HS-27A (cell line): ENCODE measurements at regions not wholly inside any gene's neighbourhood (a gene's known extent, or its start where the extent isn't known, plus 50 kb on each side); places are given as distances from the start of the nearest gene placed in this dataset.

Experiments
- DNase-seq: peaks from one replicate; pipeline ENCODE4 v3.0.0-alpha.2; 2012; ENCODE audit warnings: low read depth, missing footprints

DNA sequence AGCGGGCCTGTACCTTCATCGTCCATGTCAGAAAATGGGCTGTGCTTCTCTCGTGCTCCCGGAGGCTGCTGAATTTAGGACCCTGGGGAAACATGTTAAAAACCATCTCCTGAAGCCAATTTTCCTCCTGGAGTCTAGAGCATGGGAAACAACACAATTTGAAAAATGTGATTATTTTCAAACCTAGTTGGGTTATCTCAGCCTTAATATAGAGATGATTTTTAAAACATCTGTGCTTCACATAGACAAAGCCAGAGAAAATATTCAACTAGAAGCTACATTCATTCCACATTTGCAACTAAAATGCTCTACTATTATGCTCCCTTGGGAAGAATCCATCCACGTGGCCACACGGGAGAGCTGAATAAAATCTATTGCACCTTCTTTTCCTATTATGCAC is 225.9 kb upstream of the TMEM72 start:
- no peak for DNase-seq

DNA sequence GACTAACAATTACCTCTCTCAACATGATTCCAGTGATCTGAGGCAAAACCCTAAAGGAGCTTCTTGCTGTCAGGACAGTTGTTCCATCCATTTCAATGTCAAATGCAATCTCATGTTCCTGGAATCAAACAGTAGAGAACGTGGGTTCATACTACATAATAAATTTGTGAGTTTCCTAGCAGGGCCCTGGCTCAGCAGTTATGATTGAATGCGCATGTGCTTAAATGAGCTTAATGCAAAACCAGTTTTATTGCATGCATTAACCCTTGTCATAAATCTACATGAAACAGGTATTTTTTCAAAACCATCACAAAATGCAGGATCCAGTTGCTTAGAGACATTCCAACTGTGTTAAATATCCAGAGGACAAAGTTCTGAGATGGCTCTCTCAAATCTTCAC is 225.4 kb upstream of the TMEM72 start:
- DNase-seq, result no peak

DNA sequence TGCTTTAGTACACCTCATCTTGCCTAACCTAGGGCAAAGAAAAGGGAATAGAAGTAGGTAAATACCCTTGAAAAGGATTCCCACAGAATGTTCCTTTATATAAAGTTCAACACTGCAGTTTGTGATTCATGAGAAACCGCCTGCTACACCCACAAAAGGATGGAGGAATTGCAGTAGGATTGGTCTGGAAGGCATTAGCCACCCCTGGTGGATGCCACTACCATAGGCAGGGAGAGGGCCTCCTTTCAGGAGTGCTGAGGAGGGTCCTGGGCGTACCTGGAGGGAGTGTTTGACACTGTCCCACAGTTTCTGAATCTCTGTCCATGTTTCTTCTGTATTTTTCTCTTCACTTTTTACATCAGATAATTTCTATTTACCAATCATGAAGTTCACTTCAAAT is 221.8 kb upstream of the TMEM72 start:
- DNase-seq, result no peak

DNA sequence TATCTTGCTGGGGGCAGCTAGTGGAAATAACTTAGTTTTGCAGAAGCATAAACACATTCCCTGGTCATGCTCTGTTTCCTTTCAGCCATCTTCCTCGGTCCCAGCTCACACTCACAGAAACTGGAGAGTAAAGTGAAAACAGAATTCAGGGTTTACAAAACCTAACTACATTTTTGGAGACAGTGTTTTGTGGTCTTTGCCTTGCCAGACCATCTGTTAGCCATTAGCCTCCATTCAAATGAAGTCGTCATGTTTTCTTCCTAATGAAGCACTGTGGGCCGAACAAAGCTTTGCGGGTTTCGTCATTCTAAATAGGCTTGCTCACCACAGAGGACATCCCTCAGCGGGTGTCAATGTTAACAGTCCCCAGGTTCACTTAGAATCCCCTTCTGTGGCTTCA is 214.6 kb upstream of the TMEM72 start:
- no peak for DNase-seq

DNA sequence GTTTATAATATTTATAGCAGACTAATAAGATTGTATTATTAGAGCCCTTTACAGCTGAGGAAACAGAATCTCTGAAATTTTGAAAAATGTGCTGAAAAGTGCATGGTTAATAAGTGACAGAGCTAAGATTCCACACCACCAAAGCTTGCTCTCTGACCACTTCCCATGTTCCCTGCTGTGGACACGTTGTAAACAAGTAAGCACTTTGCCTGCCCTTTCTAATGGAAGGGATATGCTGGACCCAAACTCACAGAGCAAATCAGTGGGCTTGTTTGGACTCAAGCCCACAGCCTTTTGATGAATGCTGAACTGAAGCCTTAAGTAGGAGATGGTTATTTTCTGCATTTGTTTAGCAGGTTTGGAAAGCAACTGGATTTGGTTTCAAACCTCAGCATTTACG is 214.0 kb upstream of the TMEM72 start:
- no peak for DNase-seq

DNA sequence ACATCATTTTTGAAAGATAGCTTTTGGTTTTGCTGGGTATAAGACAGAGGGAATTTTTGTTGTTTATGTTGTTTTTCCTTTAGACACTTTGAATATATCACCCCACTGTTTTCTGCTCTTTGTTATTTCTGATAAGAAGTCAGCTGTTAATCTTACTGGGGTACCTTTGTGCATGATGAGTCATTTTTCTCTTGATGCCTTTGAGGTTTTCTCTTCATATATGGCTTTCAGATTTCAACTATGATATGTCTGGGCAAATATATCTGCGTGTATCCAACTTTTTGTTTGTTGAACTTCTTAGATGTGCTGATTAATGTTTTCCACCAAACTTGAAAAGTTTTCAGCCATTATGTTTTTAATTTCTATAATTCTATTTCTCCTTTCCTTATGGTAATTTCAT is 208.6 kb upstream of the TMEM72 start:
- DNase-seq, result no peak

DNA sequence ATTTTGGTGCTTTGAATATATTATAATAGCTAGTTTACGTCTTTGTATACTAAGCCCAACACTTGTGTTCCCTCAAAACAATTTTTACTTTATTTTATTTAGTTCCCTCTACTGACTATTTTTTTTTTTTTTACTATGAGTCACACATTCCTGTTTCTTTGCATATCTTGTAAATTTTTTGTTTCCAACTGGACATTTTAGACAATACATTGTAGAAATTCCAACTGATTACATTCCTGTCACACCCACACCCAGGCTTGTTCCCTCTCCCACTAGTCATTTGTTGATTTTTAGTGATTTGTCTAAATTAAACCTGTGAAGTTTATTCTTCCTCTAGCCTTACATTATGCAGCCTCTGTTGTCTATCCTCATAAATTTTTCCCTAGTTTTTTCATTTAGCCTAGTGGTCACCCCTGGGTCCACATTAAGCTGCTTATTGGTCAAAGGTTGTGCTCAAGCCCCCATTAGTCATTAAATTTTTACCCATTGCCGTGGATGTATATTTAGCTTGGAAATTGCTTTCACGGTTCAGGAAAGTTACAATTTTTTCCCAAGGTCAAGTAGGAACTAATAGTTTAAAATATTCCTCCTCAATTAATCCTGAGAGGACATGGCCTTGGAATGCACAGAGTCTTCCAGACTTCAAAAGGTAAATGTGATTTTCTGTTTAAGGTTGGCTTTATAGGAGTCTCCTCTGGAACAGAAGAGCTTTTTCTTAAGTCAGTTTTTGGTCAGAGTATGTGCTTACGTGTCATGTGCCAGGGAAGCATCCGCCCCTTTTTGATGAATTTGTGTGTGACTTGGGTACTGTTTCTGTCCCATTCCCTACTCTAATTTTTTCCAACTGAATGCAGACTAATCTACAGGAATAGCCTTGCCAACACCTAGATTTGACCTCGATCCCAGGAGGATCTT is 207.6 kb upstream of the TMEM72 start:
- peak; percentile 49 for DNase-seq

DNA sequence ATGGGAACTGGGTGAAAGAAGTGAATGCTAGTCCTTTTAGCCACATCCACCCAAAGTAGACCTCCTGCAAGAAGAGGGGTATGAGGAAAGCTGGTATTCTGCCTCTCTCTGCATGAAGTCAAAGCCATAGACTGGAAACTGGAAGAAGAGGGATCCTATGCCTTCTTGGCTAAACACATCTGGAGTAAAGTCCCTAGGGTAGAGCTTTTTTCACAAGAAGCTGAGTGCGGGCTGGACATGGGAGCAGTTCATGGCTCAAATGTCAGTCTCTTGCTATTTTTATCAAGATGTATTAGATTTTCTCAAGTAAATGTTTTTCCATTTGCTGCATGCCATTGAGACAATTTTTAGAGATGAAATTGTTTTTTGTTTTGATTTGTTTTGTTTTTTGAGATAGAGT is 206.5 kb upstream of the TMEM72 start:
- no peak for DNase-seq

DNA sequence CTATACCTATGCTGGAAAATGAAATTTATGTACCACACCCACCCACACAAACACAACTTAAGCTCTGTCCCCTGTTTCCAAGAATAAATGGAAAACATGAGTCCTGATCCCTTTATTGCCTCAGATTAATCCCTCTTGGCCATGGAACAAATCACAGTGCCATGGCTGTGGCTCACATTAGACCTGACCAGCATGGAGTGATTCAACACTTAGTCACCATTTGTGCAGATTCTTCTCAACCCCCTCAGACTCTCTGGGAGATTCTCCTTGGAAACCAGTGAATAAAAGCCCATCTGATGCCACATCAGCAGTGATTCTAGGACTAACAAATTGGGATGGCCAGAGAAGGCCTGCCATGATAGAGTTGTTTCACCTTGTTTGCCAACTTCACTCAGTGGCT is 204.4 kb upstream of the TMEM72 start:
- peak; percentile 69 for DNase-seq

DNA sequence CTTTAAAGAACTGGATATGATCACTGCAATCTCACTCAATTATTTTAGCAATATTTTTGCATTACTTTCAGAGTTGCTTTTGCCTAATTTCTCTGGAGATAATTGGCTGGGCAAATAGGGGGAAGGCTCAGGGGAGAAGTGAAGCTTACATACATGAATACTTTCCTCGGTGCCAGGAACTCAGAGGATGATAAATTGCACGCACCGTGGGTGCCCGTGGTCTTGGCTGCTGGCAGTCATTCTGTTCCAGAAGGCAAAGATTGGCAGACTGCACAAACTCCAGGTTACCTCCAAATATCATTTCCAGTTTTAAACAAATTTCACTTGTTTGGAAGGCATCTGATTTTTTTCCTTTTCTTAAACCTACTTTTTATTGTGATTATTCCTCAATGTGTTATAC is 197.8 kb upstream of the TMEM72 start:
- DNase-seq, result no peak

DNA sequence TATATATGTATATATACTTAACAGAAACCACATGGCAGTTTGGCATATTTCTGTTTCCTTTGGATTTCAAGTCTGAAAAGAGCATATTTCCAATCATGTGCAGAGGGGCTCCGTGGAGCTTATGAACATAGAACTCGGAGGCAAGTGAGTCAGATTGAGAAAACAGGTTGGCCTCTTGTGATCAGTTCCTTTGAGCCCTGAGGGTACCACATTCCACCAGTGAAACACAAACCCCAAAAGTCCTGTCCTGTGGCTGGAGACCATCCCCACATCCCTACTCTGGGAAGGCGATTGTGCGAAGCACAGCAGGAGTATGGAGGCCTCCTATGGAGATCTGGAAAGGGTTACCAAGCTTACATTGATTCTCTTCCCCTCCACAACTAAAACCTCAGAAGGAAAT is 196.7 kb upstream of the TMEM72 start:
- DNase-seq, result no peak

DNA sequence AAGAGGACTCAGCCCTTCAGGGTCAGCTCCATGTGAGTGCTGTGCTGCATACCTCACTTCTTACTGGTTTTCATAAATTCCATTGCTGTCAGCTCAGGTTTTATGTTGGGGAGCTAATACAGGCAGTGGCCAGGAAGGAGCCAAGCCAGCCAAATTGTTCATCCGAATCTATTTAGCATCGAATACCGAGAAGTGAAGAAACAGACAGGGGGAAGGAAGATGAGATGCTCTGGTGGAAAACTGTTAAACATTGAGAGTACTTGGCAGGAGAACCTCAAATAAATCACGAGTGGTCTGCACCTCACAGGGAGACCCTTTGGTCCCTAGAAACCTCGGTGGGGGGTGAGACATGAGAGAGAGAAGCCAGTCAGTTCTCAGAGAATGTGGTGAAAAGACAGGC is 196.0 kb upstream of the TMEM72 start:
- DNase-seq, result no peak

DNA sequence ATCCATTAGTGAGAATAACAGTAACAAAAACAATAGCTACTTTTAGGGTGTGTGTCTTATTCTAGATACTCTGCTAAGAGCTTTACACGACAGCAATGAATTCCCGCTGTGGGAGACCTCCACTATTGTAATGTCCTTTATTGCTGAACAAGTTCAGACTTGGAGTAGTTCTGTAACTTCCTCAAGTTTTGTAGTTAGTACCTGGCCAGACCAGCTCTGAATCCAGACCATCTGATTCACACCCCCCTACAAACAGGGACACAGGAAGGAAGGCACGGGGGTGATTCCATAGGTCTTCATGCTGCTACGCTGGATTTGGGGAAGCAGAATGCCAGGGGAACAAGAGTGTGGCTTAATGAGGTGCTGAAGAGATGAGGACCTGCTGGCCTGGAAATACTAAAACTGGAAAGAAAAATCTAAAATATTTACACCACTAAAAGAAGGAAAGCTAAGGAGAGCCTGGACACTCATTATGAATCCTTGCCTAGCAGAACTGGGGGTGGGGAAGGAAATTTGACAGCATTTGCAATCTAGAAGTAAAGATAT is 194.6 kb upstream of the TMEM72 start:
- DNase-seq, result no peak

DNA sequence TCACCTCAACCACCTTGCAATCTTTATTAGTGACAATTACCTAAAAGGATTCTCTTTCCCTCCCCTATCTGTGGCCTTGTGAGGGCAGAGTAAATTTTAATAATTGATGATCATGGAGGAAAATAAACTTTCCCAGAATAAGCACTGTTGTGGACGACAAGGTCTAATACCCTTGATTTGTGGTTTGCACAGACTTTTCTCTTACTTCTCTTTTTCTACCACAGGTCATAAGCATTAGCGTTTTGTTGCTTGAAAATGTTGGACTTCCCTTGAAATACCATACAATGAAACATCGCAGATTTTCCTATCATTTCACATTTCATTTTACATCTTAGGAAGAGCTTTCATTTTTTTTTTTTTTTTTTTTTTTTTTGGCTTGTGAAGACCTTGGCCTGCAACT is 188.1 kb upstream of the TMEM72 start:
- DNase-seq, result no peak

DNA sequence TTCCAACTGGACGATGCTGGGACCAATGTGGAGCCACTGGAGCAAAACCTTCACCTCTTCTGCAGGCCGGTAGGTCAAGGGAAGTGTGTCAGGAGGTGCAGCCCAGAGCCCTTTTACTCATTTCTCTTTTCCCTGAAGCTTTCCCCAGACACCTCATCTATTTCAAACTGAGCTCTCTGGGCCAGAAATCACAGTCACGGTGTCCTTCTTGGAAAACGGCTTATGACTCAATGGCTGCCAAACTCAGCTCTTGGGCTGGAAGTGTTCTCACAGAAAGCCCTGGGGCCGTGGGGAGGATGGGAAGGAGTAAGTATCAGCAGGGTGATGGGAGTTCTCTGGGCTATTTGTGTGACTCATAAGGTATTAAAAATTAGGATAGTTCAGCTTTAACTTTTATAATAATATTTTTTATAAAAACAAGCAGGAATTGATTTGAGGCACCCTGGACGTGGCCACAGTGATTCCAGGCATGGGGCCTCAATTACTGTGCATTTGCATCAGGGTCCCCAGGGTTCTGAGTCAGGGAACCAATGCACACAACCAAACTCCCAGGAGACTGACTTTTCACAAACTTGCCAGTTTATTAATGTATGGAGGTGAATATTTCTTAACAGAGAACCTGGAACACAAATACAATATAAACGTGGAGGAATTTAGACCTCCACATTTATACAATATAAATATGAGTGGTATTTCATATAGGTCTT is 187.4 kb upstream of the TMEM72 start:
- no peak for DNase-seq

DNA sequence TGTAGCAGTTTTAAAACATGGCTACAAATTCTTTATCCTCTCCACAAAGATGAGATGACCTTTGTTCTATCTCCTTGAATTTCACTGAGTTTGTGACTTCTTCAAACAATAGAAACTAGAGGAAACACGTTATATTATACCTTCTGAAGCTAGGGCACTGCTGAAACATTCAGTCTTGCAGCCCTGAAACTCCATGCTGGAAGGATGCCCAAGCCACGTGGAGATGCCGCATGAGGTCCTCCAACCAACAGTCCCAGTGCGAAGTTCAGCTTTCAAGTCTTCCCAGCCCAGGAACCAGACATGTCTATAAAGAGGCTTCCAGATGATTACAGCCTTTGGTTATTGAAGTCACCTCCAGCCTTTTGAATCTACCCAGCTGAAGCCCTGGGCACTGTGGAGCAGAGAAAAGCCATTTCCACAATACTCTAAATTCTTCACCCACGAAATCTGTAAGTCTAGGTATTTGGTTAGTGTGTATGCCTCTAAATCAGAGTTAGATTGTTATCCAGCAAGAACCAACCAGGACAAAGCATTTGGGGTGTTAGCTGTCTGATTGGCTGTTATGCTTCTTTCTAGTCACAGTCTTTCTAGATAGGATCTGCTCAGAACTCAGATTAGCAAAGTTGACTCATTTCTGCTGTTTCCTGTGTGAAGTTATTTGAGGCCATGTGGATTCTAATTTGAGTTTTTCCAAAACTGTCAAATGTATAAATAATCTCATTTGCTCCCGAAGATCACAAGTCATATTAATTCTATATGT is 186.5 kb upstream of the TMEM72 start:
- no peak for DNase-seq

DNA sequence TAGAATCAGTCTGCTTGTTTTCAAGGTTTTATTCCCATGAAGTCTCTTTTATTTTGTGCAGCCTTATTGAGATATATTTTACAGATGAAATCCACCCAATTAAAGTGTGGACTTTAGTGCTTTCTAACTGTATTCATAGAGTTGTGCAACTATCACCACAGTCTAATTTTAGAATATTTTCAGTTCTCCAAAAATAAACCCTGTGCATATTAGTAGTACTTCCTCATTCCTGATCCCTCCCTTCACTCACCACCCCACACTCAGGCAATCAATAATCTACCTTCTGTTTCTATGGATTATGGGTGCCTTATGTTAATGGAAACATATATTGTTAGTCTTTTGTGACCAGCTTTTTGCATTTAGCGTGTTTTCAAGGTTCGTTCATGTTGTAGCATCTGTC is 185.7 kb upstream of the TMEM72 start:
- DNase-seq, result no peak

DNA sequence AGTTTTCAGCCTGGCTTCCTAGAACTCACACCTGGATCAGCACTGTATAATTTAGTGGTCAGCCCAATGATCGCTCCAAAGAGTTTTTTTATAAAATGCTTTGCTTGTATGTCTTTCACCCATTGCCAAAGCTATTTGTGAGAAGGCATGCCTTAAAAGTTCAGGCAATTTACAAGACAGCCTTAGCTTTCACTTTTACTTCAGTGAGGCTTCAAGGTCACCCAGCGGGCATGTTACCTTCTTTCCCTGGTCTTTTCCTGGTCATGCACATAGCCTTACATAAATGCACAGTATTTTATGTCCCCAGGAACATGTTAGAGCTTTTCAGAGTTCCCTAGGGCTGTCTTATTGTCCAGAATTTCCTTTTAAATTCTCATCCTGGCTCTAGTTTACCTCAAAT is 179.9 kb upstream of the TMEM72 start:
- no peak for DNase-seq

DNA sequence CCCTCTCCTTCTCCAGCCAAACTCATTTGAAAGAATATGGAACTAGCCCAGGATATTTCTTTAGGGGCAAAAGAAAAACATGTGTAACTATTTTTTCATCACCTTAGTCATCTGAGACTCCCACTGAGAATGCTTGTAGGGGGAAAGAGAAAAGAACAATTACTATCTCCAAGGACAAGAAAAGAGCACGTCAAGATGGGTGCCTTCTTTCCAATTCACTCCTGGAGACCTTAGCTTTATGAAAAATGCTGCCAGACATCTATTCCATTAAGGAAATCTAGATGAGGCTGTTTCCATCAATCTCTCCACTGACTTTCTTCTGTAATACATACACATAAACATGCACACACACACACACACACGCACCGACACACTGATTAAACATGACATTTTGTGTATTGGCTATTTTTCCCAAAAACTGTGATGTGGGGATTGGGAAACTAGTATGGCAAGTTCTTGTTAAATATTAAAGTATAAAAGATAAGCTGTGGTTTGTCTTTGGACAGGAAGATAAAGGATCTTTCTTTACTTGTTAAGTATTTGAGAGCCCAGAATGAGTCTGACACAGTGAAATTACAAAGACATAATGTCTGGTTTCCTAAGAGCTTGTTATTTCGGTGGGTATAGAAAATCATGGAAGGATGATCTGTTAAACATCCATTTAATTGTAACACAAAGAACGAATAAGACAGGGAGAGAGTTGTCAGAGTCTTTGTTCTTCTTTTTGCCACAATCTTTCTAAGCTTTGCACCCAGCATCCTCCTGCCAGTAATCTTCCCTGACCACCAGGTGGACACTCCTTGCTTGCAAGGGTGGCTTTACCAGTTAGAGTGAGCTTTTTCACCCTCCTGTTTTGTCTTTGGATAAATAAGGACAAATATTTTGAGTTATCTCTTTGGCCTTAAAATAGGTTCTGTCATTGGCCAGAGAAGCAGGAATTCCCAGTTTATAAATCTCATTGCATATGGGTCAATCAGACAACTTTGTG is 177.3 kb upstream of the TMEM72 start:
- no peak for DNase-seq

DNA sequence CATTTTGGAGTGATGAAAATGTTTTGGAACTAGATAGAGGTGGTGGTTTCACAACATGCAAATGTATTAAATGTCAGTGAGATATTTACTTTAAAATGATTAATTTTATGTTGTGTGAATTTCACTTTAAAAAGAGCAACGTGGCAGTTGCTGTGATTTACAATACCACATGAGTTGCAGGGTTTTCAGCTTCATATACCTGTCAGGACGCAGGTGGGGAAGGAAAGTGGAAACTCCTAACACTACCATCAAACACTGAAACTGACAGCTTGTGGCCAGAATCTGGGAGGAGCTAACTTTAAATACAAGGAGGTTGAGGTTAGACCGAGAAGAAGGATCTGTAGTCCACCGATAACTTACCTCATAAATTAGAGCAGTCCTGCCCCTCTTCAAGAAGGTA is 168.9 kb upstream of the TMEM72 start:
- no peak for DNase-seq

DNA sequence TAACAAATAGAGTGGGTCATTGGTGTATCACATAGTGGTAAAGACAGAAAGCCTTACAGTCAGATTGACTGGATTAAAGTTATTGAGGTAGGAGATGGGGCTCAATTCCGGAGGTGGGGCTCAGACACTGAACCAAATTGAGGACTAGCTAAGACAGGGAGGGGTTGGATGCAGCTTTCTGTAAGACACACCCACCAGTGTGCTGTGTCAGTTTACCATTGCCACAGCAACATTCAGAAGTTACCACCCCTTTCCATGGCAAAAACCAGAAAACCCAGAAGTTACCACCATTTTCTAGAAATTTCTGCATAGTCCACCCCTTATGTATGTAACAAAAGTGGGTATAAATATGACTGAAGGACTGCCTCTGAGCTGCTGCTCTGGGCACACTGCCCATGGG is 167.6 kb upstream of the TMEM72 start:
- DNase-seq, result no peak
